T-helper 1 cell (primary cell): ENCODE measurements at regions not wholly inside any gene's neighbourhood (a gene's known extent, or its start where the extent isn't known, plus 50 kb on each side); places are given as distances from the start of the nearest gene placed in this dataset.

Source experiments
- DNase-seq, 5 donors: peaks; one replicate each; pipeline ENCODE4 v3.0.0-alpha.2; 2012 to 2020

DNA sequence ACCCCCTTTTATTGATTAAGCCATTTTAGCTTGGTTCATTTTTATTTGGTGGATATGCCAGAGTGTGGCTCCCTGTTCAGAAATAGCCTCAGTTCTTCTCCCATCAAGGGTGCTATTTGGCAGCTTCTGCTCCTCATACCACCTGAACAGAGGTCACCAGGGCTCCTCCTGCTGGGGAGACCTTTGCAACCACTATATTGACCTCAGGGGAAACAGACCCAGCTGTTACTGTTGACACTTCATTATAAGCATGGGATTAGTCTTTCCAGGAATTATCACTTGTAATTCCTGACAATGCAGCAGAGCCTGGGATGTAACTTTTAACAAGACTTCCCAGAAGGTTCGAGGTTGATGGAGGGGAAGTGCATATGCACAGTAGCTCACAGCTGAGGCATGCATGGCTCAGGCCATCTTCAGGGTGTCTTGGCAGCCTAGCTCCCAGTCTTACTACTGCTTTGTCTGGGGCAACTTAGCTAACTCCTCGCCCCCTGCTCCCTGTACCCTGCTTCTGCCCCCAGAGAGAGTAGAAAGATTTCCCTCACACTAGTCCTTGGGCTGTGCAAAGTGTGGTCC lies 239.4 kb upstream of the SPRED2 start:
- DNase-seq: no peak

DNA sequence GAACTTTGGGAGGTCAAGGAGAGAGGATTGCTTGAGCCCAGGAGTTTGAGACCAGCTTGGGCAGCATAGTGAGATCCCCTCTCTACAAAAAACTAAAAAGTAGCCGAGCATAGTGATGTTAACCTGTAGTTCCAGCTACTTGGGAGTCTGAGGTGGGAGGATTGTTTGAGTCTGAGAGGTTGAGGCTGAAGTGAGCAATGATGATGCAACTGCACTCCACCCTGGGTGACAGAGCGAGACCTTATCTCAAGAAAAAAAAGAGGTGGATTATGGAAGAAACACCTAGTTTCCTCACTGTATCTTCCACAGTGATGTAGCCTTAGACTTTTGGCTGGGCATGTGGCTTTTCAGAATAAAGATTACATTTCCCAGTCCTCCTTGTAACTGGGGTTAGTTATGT lies 237.2 kb upstream of the SPRED2 start:
- no peak for DNase-seq

DNA sequence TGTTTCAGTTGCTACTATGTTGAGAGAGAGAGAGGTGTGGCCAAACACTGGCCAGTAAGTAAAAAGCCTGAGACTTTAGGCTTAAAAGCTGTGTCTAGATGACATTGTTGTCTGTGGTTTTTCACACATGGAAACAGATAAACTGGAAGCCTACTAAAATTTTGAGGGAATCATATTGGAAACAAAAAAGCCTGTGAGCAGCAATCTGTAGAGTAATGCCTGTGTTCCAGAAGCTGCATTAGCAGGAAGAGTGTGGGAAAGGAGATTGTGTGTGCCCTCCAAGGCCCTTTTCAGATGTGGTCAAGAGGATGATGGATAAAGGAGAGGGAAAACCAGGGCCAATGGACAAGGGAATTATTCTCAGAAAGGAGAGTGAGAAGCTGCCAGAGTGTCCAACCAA lies 236.3 kb upstream of the SPRED2 start:
- DNase-seq: no peak

- DNase-seq: peak in 1 of 5 donors; percentile 61
Measured at GRCh38 chr2:65666156-65666725, 233.8 kb upstream of the SPRED2 start.

GRCh38 chr2:65664931-65665330 lies 232.5 kb upstream of the SPRED2 start:
- no peak for DNase-seq

DNA sequence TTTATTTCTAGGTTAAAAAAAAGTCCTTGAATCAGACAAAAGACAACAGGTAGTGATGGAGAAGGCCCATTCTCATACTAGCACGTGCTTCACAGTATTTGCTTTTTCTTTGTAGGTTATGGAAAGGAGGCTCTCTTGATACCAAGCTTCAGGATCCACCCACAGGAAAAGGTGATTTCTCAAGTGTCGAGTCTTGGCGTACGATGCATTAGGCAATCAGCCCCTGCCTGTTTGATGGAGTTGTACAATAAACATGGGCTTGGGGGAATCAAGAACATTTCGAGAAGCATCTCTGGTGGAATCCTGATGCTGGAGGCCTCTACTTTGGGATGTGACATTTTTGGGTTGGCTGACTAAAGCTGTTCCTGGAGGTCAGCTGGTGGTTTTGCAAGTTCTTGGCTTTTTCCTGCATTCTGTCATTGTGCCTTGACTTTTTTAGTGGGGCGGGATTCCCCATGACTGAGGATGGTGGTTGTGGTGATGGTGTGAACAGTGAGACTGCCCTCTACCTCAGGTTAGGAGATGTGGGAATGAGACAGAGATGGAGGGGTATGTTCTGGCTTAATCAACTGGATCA lies 231.5 kb upstream of the SPRED2 start:
- no peak for DNase-seq

DNA sequence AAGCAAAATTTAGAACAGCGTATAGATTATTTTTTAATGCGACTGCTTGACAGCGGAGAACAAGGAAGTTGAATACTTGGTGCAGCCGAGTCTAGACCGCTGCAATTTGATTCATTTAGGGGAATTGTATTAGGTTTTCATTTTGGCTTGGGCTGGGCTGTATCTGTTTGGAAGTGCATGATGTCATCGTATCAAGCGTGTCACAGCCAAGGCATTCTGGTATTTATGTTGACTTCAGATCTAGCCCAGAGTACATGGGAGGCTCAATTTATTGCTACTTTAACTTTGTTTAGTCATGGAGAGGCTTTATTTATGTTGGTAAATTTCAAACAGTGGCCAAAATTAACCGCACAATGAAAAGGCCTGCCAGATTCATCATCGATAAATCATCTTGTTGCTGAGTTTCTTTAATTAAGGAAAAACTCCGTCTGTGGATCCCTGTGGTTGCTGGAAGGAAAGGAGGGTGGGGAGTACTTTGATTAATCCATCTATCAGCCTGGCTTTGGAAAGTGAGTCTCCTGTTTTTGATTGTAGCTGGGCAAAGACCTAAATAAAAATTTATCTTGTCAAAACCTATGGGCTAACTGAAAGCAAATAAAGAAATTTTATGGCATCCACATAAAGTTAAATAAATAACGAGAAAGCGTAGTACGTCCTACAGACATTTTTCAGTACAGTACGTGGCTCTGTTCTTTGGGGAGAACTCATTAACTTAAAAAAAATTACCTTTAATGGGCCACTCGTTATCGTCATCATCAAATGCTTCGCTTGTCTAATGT lies 230.4 kb upstream of the SPRED2 start:
- no peak for DNase-seq

DNA sequence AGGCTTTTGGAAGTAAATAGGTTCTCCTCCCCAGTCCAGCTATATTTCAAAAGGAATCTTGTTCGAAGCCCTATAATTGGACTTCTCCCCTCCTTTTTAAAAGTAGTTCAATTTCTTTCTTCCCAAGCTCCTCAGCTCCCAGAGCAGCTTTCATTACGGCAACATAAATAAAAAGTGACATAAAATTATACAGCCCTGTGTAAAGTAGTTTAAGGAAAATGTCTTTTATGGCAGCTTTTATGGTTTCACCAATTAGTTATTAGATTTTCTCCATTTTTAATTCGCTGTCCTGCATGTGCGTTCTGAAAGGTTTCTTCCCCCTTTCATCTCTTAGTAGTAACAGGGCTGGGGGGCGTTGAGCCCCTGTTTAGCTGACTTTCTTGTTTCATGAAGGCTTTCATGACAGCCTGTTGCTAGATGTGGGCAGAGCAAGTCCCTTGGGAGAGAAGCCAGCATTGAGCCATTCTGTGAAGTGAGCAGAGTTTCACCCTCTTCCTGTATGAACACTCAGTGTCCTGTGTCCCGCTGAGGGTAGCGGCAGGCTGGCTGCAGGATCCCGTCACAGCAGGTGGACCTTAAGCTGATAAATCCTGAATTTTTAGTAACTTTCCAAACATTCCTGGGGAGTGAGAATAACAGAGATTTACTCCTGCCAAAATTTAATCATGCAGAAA lies 229.7 kb upstream of the SPRED2 start:
- DNase-seq: no peak

DNA sequence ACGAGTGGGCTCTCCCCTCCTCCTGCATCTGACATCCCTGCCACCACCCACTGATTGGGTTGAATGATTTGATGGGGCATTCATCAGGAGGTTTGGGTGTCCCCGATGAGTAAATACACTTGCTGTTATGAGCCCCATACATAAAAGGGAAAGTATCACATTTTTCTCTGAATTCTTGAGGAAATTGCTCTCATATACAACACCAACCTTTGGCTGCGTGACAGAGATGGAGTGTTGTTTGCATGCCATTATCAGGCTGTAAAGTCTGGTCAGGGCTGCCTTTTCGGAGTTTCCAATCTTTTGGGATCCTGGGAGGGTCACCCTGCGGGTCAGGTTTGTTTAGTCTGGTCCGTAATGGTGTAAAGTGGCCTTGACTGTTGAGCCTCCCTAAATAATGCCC lies 227.9 kb upstream of the SPRED2 start:
- no peak for DNase-seq

- DNase-seq: no peak
Measured at GRCh38 chr2:65658881-65659280, 226.5 kb upstream of the SPRED2 start.

DNA sequence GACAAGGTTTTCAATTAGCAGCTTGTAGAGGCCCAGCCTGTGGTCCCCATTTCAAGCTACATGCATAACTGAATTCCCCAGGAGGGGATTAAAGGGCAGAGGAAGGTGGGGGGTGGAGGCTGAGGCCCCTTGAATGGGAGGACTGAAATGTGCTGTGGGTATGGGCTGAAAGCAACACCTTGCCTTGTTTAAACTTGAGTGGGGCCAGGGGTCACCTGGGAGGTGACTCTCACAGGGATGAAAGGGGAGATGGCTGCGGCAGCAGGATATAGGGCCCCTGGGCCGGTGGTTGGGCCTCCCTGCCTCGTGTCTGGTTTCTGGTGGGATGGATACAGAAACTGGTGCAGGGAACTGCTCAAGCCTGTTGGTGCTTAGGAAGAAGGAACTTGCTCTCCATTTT lies 225.9 kb upstream of the SPRED2 start:
- no peak for DNase-seq

- DNase-seq: no peak
Measured at GRCh38 chr2:65656160-65656718, 223.8 kb upstream of the SPRED2 start.

DNA sequence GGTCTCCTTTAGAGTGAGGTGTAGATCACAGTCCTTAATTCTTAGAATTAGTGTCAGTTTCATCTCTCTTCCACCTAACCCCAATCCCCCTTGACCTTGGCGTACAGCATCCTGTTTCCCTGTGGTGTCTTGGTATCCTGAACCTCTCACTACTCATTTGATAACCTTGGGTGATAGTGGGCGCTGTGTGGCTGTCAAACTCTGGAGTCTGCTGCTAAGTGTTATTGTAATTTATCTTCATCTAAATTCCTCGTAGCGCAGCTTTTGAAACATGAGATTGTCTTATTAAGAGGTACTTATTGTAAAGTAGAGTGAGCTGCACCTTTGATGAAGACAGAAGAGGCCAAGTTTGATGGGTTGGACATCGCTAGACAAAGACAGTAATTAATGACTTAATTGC lies 222.6 kb upstream of the SPRED2 start:
- no peak for DNase-seq

DNA sequence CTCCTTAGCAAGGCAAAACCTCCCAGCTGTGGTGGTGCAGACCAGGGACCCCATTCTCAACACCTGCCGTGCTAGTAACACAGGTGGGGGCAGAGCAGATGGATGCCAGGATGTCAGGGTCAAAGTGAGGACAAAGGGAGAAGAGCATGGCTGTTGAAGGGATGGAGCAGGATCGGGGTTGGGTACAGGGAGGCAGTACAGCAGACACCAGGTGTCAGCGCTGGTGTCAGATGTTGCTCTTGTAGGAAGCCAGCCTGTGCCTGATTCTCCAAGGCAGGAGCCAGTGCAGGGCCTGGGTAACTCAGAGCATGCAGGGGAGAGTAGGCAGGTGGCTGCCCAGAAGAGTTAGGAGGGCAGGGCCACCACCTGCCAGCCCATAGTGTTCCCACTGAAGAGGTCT lies 222.1 kb upstream of the SPRED2 start:
- no peak for DNase-seq

- no peak for DNase-seq
Measured at GRCh38 chr2:65652066-65652465, 219.7 kb upstream of the SPRED2 start.

DNA sequence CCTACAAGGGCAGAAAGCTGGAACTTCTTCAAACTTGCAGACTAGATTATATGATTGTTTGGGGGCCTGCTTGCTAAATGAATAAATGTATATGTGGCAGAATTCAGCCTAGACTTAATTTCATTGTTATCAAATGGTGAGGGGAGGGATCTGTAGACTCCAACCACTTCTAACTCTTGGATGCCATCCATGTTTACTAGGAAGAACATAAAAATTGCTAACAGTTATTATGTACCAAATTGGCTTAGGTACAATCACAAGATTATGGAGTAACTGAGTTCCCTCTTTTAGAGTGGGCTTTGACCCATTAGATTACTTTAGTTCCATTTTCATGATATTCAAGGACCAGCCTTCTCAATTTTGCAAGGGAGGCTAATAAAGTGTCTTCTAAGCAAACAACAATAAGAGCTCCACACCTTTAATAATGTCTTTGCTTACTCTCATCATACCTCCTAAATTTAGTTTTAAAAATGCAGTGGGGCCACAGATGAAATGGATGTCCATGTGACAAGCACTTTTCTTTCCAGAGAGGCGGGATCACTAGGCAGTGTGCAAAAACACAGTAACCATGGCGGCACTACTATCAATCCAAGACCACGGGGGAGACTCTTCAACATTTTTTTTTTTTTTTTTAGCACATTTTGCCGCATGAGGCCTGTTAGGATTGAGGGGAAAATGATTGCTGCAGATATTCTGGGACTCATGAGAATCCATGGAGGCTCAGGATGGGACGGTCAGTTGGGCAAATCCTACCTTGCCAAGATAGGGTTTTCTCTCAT lies 217.6 kb upstream of the SPRED2 start:
- no peak for DNase-seq

DNA sequence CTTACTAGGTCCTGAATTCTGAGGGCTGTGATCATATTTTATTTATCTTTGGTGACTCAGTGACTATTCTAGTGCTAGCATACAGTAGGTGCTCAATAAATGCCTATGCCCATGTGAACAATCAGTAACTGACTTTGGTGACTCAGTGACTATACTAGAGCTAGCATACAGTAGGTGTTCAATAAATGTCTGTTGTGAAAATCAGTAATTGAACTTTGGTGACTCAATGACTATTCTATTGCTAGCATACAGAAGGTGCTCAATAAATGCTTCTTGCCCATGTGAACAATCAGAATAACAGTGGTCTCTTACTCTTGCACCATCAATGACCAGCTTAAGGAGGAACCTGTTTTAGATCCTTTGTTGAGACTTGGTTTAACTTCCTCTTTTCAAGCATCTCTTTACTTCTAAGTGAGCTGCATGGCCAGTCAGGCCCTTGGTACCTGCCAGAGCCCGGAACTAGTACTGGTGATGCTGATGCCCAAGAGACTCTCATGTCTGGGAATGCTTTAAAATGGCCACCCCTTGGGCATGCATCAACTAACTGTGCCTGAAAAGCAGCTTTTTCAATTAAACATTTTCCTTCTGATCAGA lies 214.9 kb upstream of the SPRED2 start:
- no peak for DNase-seq

DNA sequence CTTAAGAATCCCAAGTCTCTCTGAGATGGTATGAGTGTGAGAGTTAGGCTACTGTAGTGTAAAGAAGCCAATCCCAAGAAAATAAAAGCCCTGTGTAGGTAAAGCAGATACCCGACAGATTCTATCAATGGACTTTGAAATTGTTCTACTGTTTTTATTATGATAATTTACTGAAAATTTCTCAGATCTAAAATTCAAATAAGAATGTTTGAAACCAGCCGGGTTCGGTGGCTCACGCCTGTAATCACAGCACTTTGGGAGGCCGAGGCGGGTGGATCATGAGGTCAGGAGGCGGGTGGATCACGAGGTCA lies 208.3 kb upstream of the SPRED2 start:
- no peak for DNase-seq

DNA sequence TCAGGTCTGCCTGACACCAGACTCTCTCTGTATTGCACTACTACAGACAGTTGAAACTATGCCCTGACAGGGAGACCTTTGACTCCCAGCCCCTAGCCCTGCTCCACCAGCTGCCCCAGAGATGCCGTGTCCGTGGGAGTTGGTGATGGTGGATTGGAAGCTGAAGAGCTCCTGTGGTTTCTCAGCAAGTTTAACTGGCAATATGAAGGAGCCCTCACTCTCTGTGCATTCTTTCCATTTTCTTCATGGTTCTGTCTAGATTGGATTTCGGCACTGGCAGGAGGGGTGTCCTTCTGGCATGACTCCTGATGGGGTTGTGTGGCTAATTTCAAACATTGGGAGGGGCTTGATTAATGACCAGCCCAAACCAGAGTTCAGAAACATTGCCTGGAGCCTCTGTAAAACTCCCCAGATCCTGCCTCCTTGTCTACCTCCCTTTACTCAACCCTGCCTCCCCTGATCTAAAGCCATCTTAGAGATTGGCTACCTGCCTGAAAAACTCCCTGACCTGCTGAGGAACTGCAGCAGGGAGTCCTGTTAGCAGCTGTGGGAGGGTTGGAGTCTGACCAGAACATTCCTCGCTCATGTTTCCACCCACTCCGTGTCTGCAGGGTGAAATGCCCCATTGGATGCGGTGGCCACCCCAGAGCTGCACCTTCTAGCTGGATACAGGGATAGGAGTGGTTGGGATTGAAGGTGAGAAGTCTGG lies 206.9 kb upstream of the SPRED2 start:
- DNase-seq: no peak

GRCh38 chr2:65638443-65638842 lies 206.0 kb upstream of the SPRED2 start:
- DNase-seq: no peak

DNA sequence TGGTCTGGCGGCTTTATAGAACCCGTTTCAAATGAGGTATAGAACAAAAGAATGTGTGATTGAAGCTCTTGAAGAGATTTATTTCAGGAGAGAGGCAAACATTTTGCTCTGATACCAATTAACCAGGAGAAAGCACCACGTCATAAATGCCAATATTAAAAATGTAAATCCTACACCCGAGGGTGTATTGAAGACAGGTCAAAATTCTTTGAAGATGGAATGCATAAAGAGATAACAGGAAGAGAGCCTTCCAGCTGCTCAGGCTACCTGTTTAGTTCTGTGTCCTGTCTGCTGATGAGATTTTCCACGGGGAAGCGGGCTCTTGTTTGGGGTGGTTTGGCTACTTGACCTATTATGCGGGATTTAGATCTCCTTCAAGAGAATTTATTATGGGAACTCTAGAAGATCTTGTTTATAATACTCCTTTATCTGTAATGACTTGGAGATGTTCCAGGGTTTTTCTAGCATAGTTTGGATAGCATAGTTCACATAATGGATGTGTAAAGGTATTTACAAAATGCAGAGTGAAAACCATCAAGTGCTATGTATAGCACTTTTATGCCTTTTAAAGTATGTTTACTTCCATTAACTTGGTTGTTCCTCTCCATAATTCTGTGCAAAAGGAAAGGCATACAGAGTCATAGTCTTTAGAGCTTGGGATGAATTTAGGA lies 204.5 kb upstream of the SPRED2 start:
- DNase-seq: no peak
